Thyroid gland (tissue), 4 donors: ENCODE measurements at regions not wholly inside any gene's neighbourhood (a gene's known extent, or its start where the extent isn't known, plus 50 kb on each side); places are given as distances from the start of the nearest gene placed in this dataset.

Experiments used
- CTCF ChIP-seq, 6 experiments: fragments of 200-600 bp in 3 of 6; fragments of 450-650 bp in 3 of 6; sonication (generic) in 3 of 6; IDR thresholded peaks; one replicate each; pipeline ENCODE4 v1.5.1; 2016 to 2019; ENCODE audit warnings: antibody characterized with exemption in 6 of 6, mild to moderate bottlenecking in 2 of 6, inconsistent platforms in 1 of 6, moderate library complexity in 1 of 6
- POLR2A ChIP-seq, 2 donors: fragments of 450-650 bp; IDR thresholded peaks; one replicate each; pipeline ENCODE4 v1.6.1; 2017; ENCODE audit warnings: antibody characterized with exemption in 2 of 2, mild to moderate bottlenecking in 2 of 2, moderate library complexity in 1 of 2

- no peak for TF ChIP-seq CTCF (IDR thresholded peaks at IDR 0.05)
- no peak for TF ChIP-seq POLR2A (IDR thresholded peaks at IDR 0.05)
These were observed 336.8 kb upstream of the MCTP2 start for GRCh38 chr15:93894438-93895036.
